ENCODE measurements at regions not wholly inside any gene's neighbourhood (a gene's known extent, or its start where the extent isn't known, plus 50 kb on each side); places are given as distances from the start of the nearest gene placed in this dataset.

- intact Hi-C loops (cut with micrococcal nuclease): loop anchor here (5.0 kb wide), 1 partner anchor 67 kb away; the partner anchor contains the start of gene RELL1 (in 2 of the 2)
- no peaks in the 10 kb centered on the region for H3K27me3 ChIP-seq (ENCODE audit: control insufficient read depth in 2 of 2, insufficient read depth in 2 of 2, low read length in 2 of 2)
- H3K4me3 ChIP-seq (replicated peaks in 1 of 3; ENCODE audit: low read depth in 2 of 3, low read length in 3 of 3): peak overlapping the region; percentile 19 to 64 (median 62)
- H3K79me2 ChIP-seq (ENCODE audit: insufficient read depth, low read length): no peaks in the 10 kb centered on the region
- peak overlapping the region; percentile 45 for H3K9ac ChIP-seq (ENCODE audit: insufficient read depth, low read length, poor library complexity, severe bottlenecking)
- Mint-ChIP-seq H3K36me3 (peaks cover 0 to 6% of the 10 kb centered on the region in 2 donors), H3K4me3 (peak overlapping the region; percentile 78 to 92), H3K4me1 (peaks cover 73% of the 10 kb centered on the region), H3K27ac (peak overlapping the region; percentile 96 to 99 (median 97)), H3K27me3 (ENCODE audit: low read depth in 3 of 3) (no peaks in the 10 kb centered on the region), H3K9me3 (no peaks in the 10 kb centered on the region)
- TF ChIP-seq, protein P1, sequence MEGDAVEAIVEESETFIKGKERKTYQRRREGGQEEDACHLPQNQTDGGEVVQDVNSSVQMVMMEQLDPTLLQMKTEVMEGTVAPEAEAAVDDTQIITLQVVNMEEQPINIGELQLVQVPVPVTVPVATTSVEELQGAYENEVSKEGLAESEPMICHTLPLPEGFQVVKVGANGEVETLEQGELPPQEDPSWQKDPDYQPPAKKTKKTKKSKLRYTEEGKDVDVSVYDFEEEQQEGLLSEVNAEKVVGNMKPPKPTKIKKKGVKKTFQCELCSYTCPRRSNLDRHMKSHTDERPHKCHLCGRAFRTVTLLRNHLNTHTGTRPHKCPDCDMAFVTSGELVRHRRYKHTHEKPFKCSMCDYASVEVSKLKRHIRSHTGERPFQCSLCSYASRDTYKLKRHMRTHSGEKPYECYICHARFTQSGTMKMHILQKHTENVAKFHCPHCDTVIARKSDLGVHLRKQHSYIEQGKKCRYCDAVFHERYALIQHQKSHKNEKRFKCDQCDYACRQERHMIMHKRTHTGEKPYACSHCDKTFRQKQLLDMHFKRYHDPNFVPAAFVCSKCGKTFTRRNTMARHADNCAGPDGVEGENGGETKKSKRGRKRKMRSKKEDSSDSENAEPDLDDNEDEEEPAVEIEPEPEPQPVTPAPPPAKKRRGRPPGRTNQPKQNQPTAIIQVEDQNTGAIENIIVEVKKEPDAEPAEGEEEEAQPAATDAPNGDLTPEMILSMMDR (IDR thresholded peaks at IDR 0.05): no peak
- peaks cover 85 to 89% of the 10 kb centered on the region in 2 donors for H3K4me1 ChIP-seq (ENCODE audit: control insufficient read depth in 1 of 2, insufficient read depth in 2 of 2, low read length in 2 of 2)
- H4K20me1 ChIP-seq (ENCODE audit: insufficient read depth, low read length): no peaks in the 10 kb centered on the region
- no peaks in the 10 kb centered on the region for H3K9me3 ChIP-seq (replicated peaks in 1 of 2; ENCODE audit: control insufficient read depth in 1 of 2, insufficient read depth in 1 of 2, low read length in 2 of 2)
- 0% methylated on average over 4 of the region's 6 CpGs for WGBS (ENCODE audit: insufficient coverage)
- peak overlapping the region; percentile 82 for H2AFZ ChIP-seq (ENCODE audit: insufficient read depth, low read depth, low read length, poor library complexity, severe bottlenecking)
- H3K4me2 ChIP-seq (replicated peaks; ENCODE audit: extremely low read depth, low read length, poor library complexity, severe bottlenecking): peak overlapping the region; percentile 79
- peak overlapping the region; percentile 92 to 93 for H3K27ac ChIP-seq (ENCODE audit: low read depth in 1 of 2, low read length in 2 of 2)
- DNase-seq: peak; percentile 53 to 83 (median 77)
- H3K36me3 ChIP-seq (replicated peaks in 1 of 2; ENCODE audit: control insufficient read depth in 1 of 2, insufficient read depth in 2 of 2, low read length in 2 of 2): no peaks in the 10 kb centered on the region
These were observed 68.4 kb upstream of the RELL1 start for GRCh38 chr4:37754410-37755185.

DNA sequence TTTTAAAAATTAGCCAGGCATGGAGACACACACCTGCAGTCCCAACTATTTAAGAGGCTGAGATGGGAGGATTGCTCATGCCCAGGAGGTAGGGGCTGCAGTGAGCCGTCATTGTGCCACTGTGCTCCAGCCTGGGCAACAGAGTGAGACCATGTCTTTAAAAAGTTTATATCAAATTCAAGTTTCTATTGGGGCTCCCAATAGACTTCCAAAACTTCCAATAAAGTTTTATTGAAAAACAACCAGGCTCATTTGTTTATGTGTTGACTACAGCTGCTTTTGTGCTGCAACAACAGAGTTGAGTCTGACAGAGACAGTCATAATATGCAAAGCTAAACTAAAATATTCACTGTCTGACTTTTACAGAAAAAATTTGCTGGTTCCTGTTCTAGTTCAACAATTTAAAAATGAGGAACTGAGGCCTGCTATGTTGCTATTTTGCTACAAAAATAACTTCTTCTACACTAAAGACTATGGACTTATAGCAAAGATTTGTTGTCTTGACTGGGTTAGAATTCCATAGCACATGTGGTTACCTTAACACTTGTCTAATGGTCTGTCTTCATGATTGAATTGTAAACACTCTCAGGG lies 63.3 kb upstream of the RELL1 start:
- Mint-ChIP-seq H3K27ac (peak overlapping the region; percentile 75 to 86 (median 82)), H3K27me3 (ENCODE audit: low read depth in 3 of 3) (no peaks in the 10 kb centered on the region), H3K9me3 (peaks cover 7 to 30% (median 21%) of the 10 kb centered on the region in 7 donors), H3K36me3 (peaks cover 1 to 6% of the 10 kb centered on the region in 2 donors), H3K4me1 (peaks cover 47% of the 10 kb centered on the region), H3K4me3 (no peak overlapping the region)
- Histone ChIP-seq H4K20me1 (ENCODE audit: insufficient read depth, low read length) (no peaks in the 10 kb centered on the region), H3K27me3 (ENCODE audit: control insufficient read depth in 2 of 2, insufficient read depth in 2 of 2, low read length in 2 of 2) (no peaks in the 10 kb centered on the region), H3K36me3 (replicated peaks in 1 of 2; ENCODE audit: control insufficient read depth in 1 of 2, insufficient read depth in 2 of 2, low read length in 2 of 2) (no peaks in the 10 kb centered on the region), H3K4me3 (replicated peaks in 1 of 3; ENCODE audit: low read depth in 2 of 3, low read length in 3 of 3) (peak overlapping the region in 1 of 3 experiments; percentile 40), H2AFZ (ENCODE audit: insufficient read depth, low read depth, low read length, poor library complexity, severe bottlenecking) (peak overlapping the region; percentile 37), H3K4me2 (replicated peaks; ENCODE audit: extremely low read depth, low read length, poor library complexity, severe bottlenecking) (peak overlapping the region; percentile 41), H3K4me1 (ENCODE audit: control insufficient read depth in 1 of 2, insufficient read depth in 2 of 2, low read length in 2 of 2) (peaks cover 51 to 56% of the 10 kb centered on the region in 2 donors), H3K79me2 (ENCODE audit: insufficient read depth, low read length) (no peaks in the 10 kb centered on the region), H3K9ac (ENCODE audit: insufficient read depth, low read length, poor library complexity, severe bottlenecking) (no peak overlapping the region), H3K27ac (ENCODE audit: low read depth in 1 of 2, low read length in 2 of 2) (peak overlapping the region; percentile 46 to 84), H3K9me3 (replicated peaks in 1 of 2; ENCODE audit: control insufficient read depth in 1 of 2, insufficient read depth in 1 of 2, low read length in 2 of 2) (peaks cover 14 to 17% of the 10 kb centered on the region in 2 donors)
- WGBS (ENCODE audit: insufficient coverage): no CpG with 5 or more reads among the region's 1 CpG
- peak; percentile 23 to 78 (median 54) for DNase-seq
- intact Hi-C loops (cut with micrococcal nuclease): no loop called here
- TF ChIP-seq, protein P1 (IDR thresholded peaks at IDR 0.05): no peak

Measured in CD14-positive monocyte (primary cell).